ENCODE measurements at regions not wholly inside any gene's neighbourhood (a gene's known extent, or its start where the extent isn't known, plus 50 kb on each side); places are given as distances from the start of the nearest gene placed in this dataset.

- H3K27me3 ChIP-seq (ENCODE audit: low read depth) = no peaks in the 10 kb centered on the region
- TF ChIP-seq CTCF (IDR thresholded peaks at IDR 0.05) = no peak
- intact Hi-C loops (cut with DNase I) = no loop called here
- no peak overlapping the region for H3K27ac ChIP-seq
- H3K4me1 ChIP-seq = no peaks in the 10 kb centered on the region
- H3K9me3 ChIP-seq = no peaks in the 10 kb centered on the region
- ATAC-seq (no peak), DNase-seq (no peak)
- no peak overlapping the region for H3K4me3 ChIP-seq
- no peaks in the 10 kb centered on the region for H3K36me3 ChIP-seq
Measured at GRCh38 chr9:89766991-89767390, 162.2 kb downstream of the GADD45G start.

DNA sequence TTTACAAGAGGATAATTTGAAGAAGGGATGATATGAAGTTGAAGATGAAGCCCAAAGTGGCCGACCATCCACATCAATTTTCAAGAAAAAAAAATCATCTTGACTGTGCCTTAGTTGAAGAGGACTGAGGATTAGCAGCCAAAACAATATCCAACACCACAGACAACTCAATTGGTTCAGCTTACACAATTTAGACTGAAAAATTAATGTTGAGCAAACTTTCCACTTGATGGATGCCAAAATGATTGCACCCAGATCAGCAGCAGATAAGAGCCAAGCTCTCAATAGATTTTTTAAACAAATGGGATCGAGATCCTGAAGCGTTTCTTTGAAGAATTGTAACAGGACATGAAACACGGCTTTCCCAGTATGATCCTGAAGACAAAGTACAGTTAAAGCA lies 163.2 kb downstream of the GADD45G start:
- Histone ChIP-seq H3K36me3 (no peaks in the 10 kb centered on the region), H3K27ac (no peak overlapping the region), H3K27me3 (ENCODE audit: low read depth) (no peaks in the 10 kb centered on the region), H3K9me3 (no peaks in the 10 kb centered on the region), H3K4me1 (no peaks in the 10 kb centered on the region), H3K4me3 (no peak overlapping the region)
- intact Hi-C loops (cut with DNase I) = no loop called here
- TF ChIP-seq CTCF (IDR thresholded peaks at IDR 0.05) = no peak
- ATAC-seq (no peak), DNase-seq (no peak)

GRCh38 chr9:89768650-89769071 lies 163.8 kb downstream of the GADD45G start:
- no peak for DNase-seq
- Histone ChIP-seq H3K36me3 (no peaks in the 10 kb centered on the region), H3K9me3 (no peaks in the 10 kb centered on the region), H3K4me3 (no peak overlapping the region), H3K27me3 (ENCODE audit: low read depth) (no peaks in the 10 kb centered on the region), H3K27ac (no peak overlapping the region), H3K4me1 (no peaks in the 10 kb centered on the region)
- intact Hi-C loops (cut with DNase I) = no loop called here
- TF ChIP-seq CTCF (IDR thresholded peaks at IDR 0.05) = no peak
- no peak for ATAC-seq

GRCh38 chr9:89770531-89771174 lies 165.8 kb downstream of the GADD45G start:
- H3K27ac ChIP-seq = no peak overlapping the region
- TF ChIP-seq CTCF (IDR thresholded peaks at IDR 0.05) = no peak
- no peaks in the 10 kb centered on the region for H3K9me3 ChIP-seq
- intact Hi-C loops (cut with DNase I) = no loop called here
- H3K36me3 ChIP-seq = no peaks in the 10 kb centered on the region
- H3K27me3 ChIP-seq (ENCODE audit: low read depth) = no peaks in the 10 kb centered on the region
- ATAC-seq (no peak), DNase-seq (no peak)
- H3K4me1 ChIP-seq = no peaks in the 10 kb centered on the region
- H3K4me3 ChIP-seq = no peak overlapping the region

- DNase-seq = no peak
- no peak for TF ChIP-seq CTCF (IDR thresholded peaks at IDR 0.05)
- no peaks in the 10 kb centered on the region for H3K27me3 ChIP-seq (ENCODE audit: low read depth)
- no peaks in the 10 kb centered on the region for H3K4me1 ChIP-seq
- ATAC-seq = no peak
- H3K4me3 ChIP-seq = no peak overlapping the region
- intact Hi-C loops (cut with DNase I) = no loop called here
- no peaks in the 10 kb centered on the region for H3K9me3 ChIP-seq
- H3K27ac ChIP-seq = no peak overlapping the region
- H3K36me3 ChIP-seq = no peaks in the 10 kb centered on the region
Measured at GRCh38 chr9:89771205-89771604, 166.4 kb downstream of the GADD45G start.

All from lower lobe of right lung (tissue), 2 donors.